Neural progenitor cell (in vitro differentiated cells): ENCODE measurements at regions not wholly inside any gene's neighbourhood (a gene's known extent, or its start where the extent isn't known, plus 50 kb on each side); places are given as distances from the start of the nearest gene placed in this dataset.
A peak's percentile ranks its signal among the peaks of the same experiment; 100 is the strongest.
"Not testable (repeated sequence)": the region's sequence is repeated elsewhere in the genome, so short reads cannot be mapped to it uniquely, and the experiment has no call there.

Experiments used
- DNase-seq: peaks from one replicate; pipeline ENCODE4 v3.0.0-alpha.2; 2016; ENCODE audit warnings: low spot score
- H2AFZ ChIP-seq: fragments of 200-600 bp; sonication (generic); replicated peaks from 2 replicates; pipeline ENCODE4 v1.6.1; 2016; ENCODE audit warnings: antibody characterized with exemption
- H3F3A ChIP-seq: fragments of 200-600 bp; sonication (generic); 2 replicates; pipeline ENCODE4 v1.6.1; 2016; ENCODE audit warnings: antibody characterized with exemption, low read depth
- H3K27ac ChIP-seq: fragments of 200-600 bp; sonication (generic); 2 replicates; pipeline ENCODE4 v1.5.1; 2016; ENCODE audit warnings: mild to moderate bottlenecking
- H3K27me3 ChIP-seq: fragments of 200-600 bp; sonication (generic); 2 replicates; pipeline ENCODE4 v1.6.1; 2016; ENCODE audit warnings: mild to moderate bottlenecking, moderate library complexity
- H3K36me3 ChIP-seq: fragments of 200-600 bp; sonication (generic); 2 replicates; pipeline ENCODE4 v1.5.1; 2016
- H3K4me1 ChIP-seq: fragments of 200-600 bp; sonication (generic); 2 replicates; pipeline ENCODE4 v1.6.1; 2016; ENCODE audit warnings: mixed run types
- H3K4me2 ChIP-seq: fragments of 200-600 bp; sonication (generic); 2 replicates; pipeline ENCODE4 v1.6.1; 2016
- H3K4me3 ChIP-seq: fragments of 200-600 bp; sonication (generic); 2 replicates; pipeline ENCODE4 v1.5.1; 2016
- H3K79me2 ChIP-seq: fragments of 200-600 bp; sonication (generic); 2 replicates; pipeline ENCODE4 v1.6.1; 2016; ENCODE audit warnings: low read depth
- H3K9ac ChIP-seq: fragments of 200-600 bp; sonication (generic); 2 replicates; pipeline ENCODE4 v1.6.1; 2016
- H3K9me3 ChIP-seq: fragments of 200-600 bp; sonication (generic); 2 replicates; pipeline ENCODE4 v1.5.1; 2016; ENCODE audit warnings: low read depth
- H4K20me1 ChIP-seq: fragments of 200-600 bp; sonication (generic); 2 replicates; pipeline ENCODE4 v1.6.1; 2016; ENCODE audit warnings: low read depth
- H3K27ac Mint-ChIP-seq: 3 replicates; pipeline ENCODE4 v1.8.0; 2021; ENCODE audit warnings: mixed read lengths
- H3K27me3 Mint-ChIP-seq: 2 replicates; pipeline ENCODE4 v1.8.0; 2022; ENCODE audit warnings: low read depth, mild to moderate bottlenecking, inconsistent platforms, moderate library complexity, mixed read lengths; ENCODE audit not compliant: insufficient read depth
- H3K36me3 Mint-ChIP-seq: 3 replicates; pipeline ENCODE4 v1.8.0; 2021; ENCODE audit warnings: mixed read lengths
- H3K4me1 Mint-ChIP-seq: 3 replicates; pipeline ENCODE4 v1.8.0; 2021; ENCODE audit warnings: mixed read lengths
- H3K4me3 Mint-ChIP-seq: 3 replicates; pipeline ENCODE4 v1.8.0; 2021; ENCODE audit warnings: mild to moderate bottlenecking, moderate library complexity, mixed read lengths
- H3K9me3 Mint-ChIP-seq: 3 replicates; pipeline ENCODE4 v1.8.0; 2020; ENCODE audit warnings: mixed read lengths
- CTCF ChIP-seq: fragments of 200-600 bp; sonication (generic); IDR thresholded peaks from 2 replicates; pipeline ENCODE4 v1.5.1; 2017; ENCODE audit warnings: antibody characterized with exemption, mild to moderate bottlenecking
- EZH2 ChIP-seq: fragments of 200-600 bp; sonication (generic); IDR thresholded peaks from 2 replicates; pipeline ENCODE4 v1.6.1; 2017; ENCODE audit warnings: antibody characterized with exemption, mild to moderate bottlenecking, moderate library complexity
- EZH2phosphoT487 ChIP-seq: fragments of 200-600 bp; sonication (generic); IDR thresholded peaks from 2 replicates; pipeline ENCODE4 v1.6.1; 2017; ENCODE audit warnings: antibody characterized with exemption

GRCh38 chr4:153877898-153878297, 89.0 kb upstream of the SFRP2 start:
- H3K9ac ChIP-seq = no peak overlapping the region
- peaks cover 10% of the 10 kb centered on the region for H3K4me1 ChIP-seq
- H2AFZ ChIP-seq = no peak overlapping the region
- H3K27ac ChIP-seq = no peak overlapping the region
- peaks cover 11% of the 10 kb centered on the region for H3F3A ChIP-seq
- Mint-ChIP-seq H3K4me1 (peaks cover 3% of the 10 kb centered on the region), H3K4me3 (no peak overlapping the region), H3K27ac (no peak overlapping the region), H3K9me3 (peaks cover 55% of the 10 kb centered on the region), H3K36me3 (peaks cover 30% of the 10 kb centered on the region), H3K27me3 (peaks cover 2% of the 10 kb centered on the region)
- peaks cover 19% of the 10 kb centered on the region for H3K9me3 ChIP-seq
- H4K20me1 ChIP-seq = no peaks in the 10 kb centered on the region
- no peak for TF ChIP-seq CTCF
- TF ChIP-seq EZH2 = no peak
- TF ChIP-seq EZH2phosphoT487 = no peak
- H3K36me3 ChIP-seq = peaks cover 3% of the 10 kb centered on the region
- H3K27me3 ChIP-seq = no peaks in the 10 kb centered on the region
- H3K79me2 ChIP-seq = no peaks in the 10 kb centered on the region
- no peak overlapping the region for H3K4me3 ChIP-seq
- no peak for DNase-seq
- no peak overlapping the region for H3K4me2 ChIP-seq

- no peak for TF ChIP-seq EZH2
- TF ChIP-seq CTCF = no peak
- TF ChIP-seq EZH2phosphoT487 = no peak
- H2AFZ ChIP-seq = no peak overlapping the region
- no peak overlapping the region for H3K9ac ChIP-seq
- H3K27ac ChIP-seq = no peak overlapping the region
- Mint-ChIP-seq H3K27ac (no peak overlapping the region), H3K36me3 (peaks cover 30% of the 10 kb centered on the region), H3K4me3 (no peak overlapping the region), H3K27me3 (peaks cover 3% of the 10 kb centered on the region), H3K4me1 (peaks cover 3% of the 10 kb centered on the region), H3K9me3 (peaks cover 42% of the 10 kb centered on the region)
- peak; percentile 18 for DNase-seq
- peaks cover 13% of the 10 kb centered on the region for H3K4me1 ChIP-seq
- no peaks in the 10 kb centered on the region for H3K27me3 ChIP-seq
- H3F3A ChIP-seq = peaks cover 19% of the 10 kb centered on the region
- peak overlapping the region; percentile 14 for H3K4me2 ChIP-seq
- no peaks in the 10 kb centered on the region for H3K36me3 ChIP-seq
- no peak overlapping the region for H3K4me3 ChIP-seq
- H3K79me2 ChIP-seq = no peaks in the 10 kb centered on the region
- H3K9me3 ChIP-seq = no peaks in the 10 kb centered on the region
- no peaks in the 10 kb centered on the region for H4K20me1 ChIP-seq
These were observed 84.9 kb upstream of the SFRP2 start for GRCh38 chr4:153873741-153874140.

GRCh38 chr4:153866766-153867165, 77.9 kb upstream of the SFRP2 start:
- not testable (repeated sequence) for H4K20me1 ChIP-seq, H2AFZ ChIP-seq, H3K4me1 ChIP-seq, H3K27me3 ChIP-seq, H3K27ac ChIP-seq, H3K4me3 ChIP-seq, H3K79me2 ChIP-seq, H3K9ac ChIP-seq, H3F3A ChIP-seq, H3K36me3 ChIP-seq, H3K27ac Mint-ChIP-seq, H3K4me1 Mint-ChIP-seq, H3K4me3 Mint-ChIP-seq, DNase-seq, H3K4me2 ChIP-seq
- peaks cover 75% of the 10 kb centered on the region for H3K36me3 Mint-ChIP-seq
- peaks cover 12% of the 10 kb centered on the region for H3K27me3 Mint-ChIP-seq
- H3K9me3 Mint-ChIP-seq = peaks cover 89% of the 10 kb centered on the region
- peaks cover 22% of the 10 kb centered on the region for H3K9me3 ChIP-seq

DNA sequence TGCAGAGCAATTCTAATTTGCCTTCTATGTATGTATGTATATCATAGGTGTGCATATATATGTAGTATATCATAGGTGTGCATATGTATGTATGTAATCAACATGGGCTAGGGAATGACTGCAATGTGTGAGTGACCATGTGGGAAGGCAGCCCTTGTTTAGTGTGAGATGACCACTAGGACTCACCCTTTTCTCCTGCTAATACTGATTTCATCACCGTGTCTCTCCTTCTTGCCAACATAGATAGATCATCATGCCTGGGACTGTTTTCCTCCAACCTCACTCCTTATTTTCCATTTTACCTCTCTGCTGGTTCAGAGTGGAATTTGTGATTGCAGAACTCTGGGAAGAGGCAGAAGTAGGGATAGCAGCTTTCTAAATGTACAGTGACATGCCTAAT, 63.6 kb upstream of the SFRP2 start:
- H3F3A ChIP-seq = no peaks in the 10 kb centered on the region
- H3K4me3 Mint-ChIP-seq = no peak overlapping the region
- no peaks in the 10 kb centered on the region for H3K27me3 Mint-ChIP-seq
- H3K4me3 ChIP-seq = no peak overlapping the region
- H3K4me1 ChIP-seq = peaks cover 16% of the 10 kb centered on the region
- H3K27ac ChIP-seq = no peak overlapping the region
- H3K4me1 Mint-ChIP-seq = peaks cover 22% of the 10 kb centered on the region
- no peak for DNase-seq
- no peak overlapping the region for H2AFZ ChIP-seq
- H3K27ac Mint-ChIP-seq = peak overlapping the region; percentile 6
- H3K79me2 ChIP-seq = no peaks in the 10 kb centered on the region
- peaks cover 48% of the 10 kb centered on the region for H3K36me3 Mint-ChIP-seq
- no peaks in the 10 kb centered on the region for H4K20me1 ChIP-seq
- no peaks in the 10 kb centered on the region for H3K36me3 ChIP-seq
- no peaks in the 10 kb centered on the region for H3K27me3 ChIP-seq
- no peak overlapping the region for H3K9ac ChIP-seq
- H3K9me3 Mint-ChIP-seq = peaks cover 49% of the 10 kb centered on the region
- H3K4me2 ChIP-seq = no peak overlapping the region
- no peak for TF ChIP-seq CTCF
- TF ChIP-seq EZH2phosphoT487 = no peak
- no peak for TF ChIP-seq EZH2
- H3K9me3 ChIP-seq = no peaks in the 10 kb centered on the region
